Panc1 (cell line): ENCODE measurements at regions not wholly inside any gene's neighbourhood (a gene's known extent, or its start where the extent isn't known, plus 50 kb on each side); places are given as distances from the start of the nearest gene placed in this dataset.

Experiments used
- ATAC-seq: fragments of 200-7000 bp; cut with Tn5 transposase; 2 replicates; pipeline ENCODE4 v1.9.1; 2020; ENCODE audit warnings: mild to moderate bottlenecking, moderate library complexity
- BruUV-seq: library from RNA; stranded (reverse); fragments of 400-500 nt; replicated peaks from 2 replicates; lab custom pipeline; 2021; lab: Mats Ljungman, UMichigan
- CTCF ChIA-PET: fragments of 300-600 bp; sonication (Branson Sonifier 250); formaldehyde crosslinking; loops from one replicate; lab custom pipeline; 2022; ENCODE audit warnings: antibody characterized with exemption; lab: Charles Lee
- POLR2A ChIA-PET: fragments of 300-600 bp; sonication (Branson Sonifier 250); formaldehyde crosslinking; loops from one replicate; lab custom pipeline; 2022; ENCODE audit warnings: antibody characterized with exemption; lab: Charles Lee
- DNase-seq: peaks from one replicate; pipeline ENCODE4 v3.0.0-alpha.2; 2010; ENCODE audit warnings: low read depth, low spot score
- H3K27ac ChIP-seq: 2 replicates; pipeline ENCODE4 v1.5.1; 2011; ENCODE audit warnings: mild to moderate bottlenecking, low read length, inconsistent platforms
- H3K27me3 ChIP-seq: fragments of 200-500 bp; sonication (Bioruptor generic); 2 replicates; pipeline ENCODE4 v1.6.0; 2014; ENCODE audit warnings: low read length, inconsistent platforms; ENCODE audit not compliant: control insufficient read depth, insufficient read depth
- H3K36me3 ChIP-seq: fragments of 200-500 bp; sonication (Bioruptor generic); 2 replicates; pipeline ENCODE4 v1.5.1; 2014; ENCODE audit warnings: inconsistent platforms, mild to moderate bottlenecking, low read length, moderate library complexity; ENCODE audit not compliant: control insufficient read depth, insufficient read depth
- H3K4me1 ChIP-seq: 2 replicates; pipeline ENCODE4 v1.5.1; 2011; ENCODE audit warnings: inconsistent platforms, mild to moderate bottlenecking, low read length, moderate library complexity; ENCODE audit not compliant: control insufficient read depth, insufficient read depth
- H3K4me3 ChIP-seq, 2 experiments: 2 replicates each; pipeline ENCODE4 v1.5.1; 2011 to 2012; ENCODE audit warnings: low read depth in 2 of 2, low read length in 2 of 2, mild to moderate bottlenecking in 2 of 2, inconsistent platforms in 1 of 2, moderate library complexity in 1 of 2
- H3K9me3 ChIP-seq: fragments of 200-500 bp; sonication (Bioruptor generic); 2 replicates; pipeline ENCODE4 v1.5.1; 2014; ENCODE audit warnings: low read depth, mild to moderate bottlenecking, inconsistent platforms, low read length, moderate library complexity; ENCODE audit not compliant: control insufficient read depth, insufficient read depth
- CTCF ChIP-seq: fragments of 450-650 bp; IDR thresholded peaks from 2 replicates; pipeline ENCODE4 v1.5.1; 2017; ENCODE audit warnings: mild to moderate bottlenecking
- POLR2AphosphoS5 ChIP-seq: IDR thresholded peaks from 2 replicates; pipeline ENCODE4 v1.6.1; 2012; ENCODE audit warnings: mild to moderate bottlenecking, low read depth, low read length, moderate library complexity
- REST ChIP-seq, 2 experiments: IDR thresholded peaks; 2 replicates each; pipeline ENCODE4 v1.6.1; 2011 to 2012; ENCODE audit warnings: low read depth in 2 of 2, control low read depth in 1 of 2, low read length in 1 of 2, mild to moderate bottlenecking in 1 of 2, moderate library complexity in 1 of 2; ENCODE audit not compliant: insufficient read depth in 1 of 2
- SIN3A ChIP-seq: IDR thresholded peaks from 2 replicates; pipeline ENCODE4 v1.6.1; 2012; ENCODE audit warnings: low read depth, mild to moderate bottlenecking, low read length, moderate library complexity, borderline replicate concordance; ENCODE audit not compliant: insufficient read depth
- TCF7L2 ChIP-seq: IDR thresholded peaks from 2 replicates; pipeline ENCODE4 v1.6.1; 2011; ENCODE audit warnings: mild to moderate bottlenecking, low read depth, low read length, inconsistent platforms
- in situ Hi-C: cut with HindIII; loops from 2 replicates; pipeline ENCODE4 v1.10.0; 2016; ENCODE audit warnings: low sequenced_read_pairs, low pct_unique_long_range_greater_than_20kb
- intact Hi-C: fragments of 100-400 bp; cut with micrococcal nuclease; formaldehyde crosslinking; loops from one replicate; pipeline ENCODE4 v1.10.0; 2022; ENCODE audit not compliant: unreplicated experiment

- no peaks in the 10 kb centered on the region for H3K4me1 ChIP-seq
- no peak for ATAC-seq
- no peak for TF ChIP-seq CTCF
- no peak for TF ChIP-seq POLR2AphosphoS5
- no peak for TF ChIP-seq TCF7L2
- TF ChIP-seq REST (IDR thresholded peaks at IDR 0.05; ENCODE audit: insufficient read depth in 1 of 2, low read depth in 2 of 2, low read length in 1 of 2): no peak
- no peak for TF ChIP-seq SIN3A
- intact Hi-C loops (no loop called here), in situ Hi-C loops (no loop called here)
- DNase-seq: no peak
- ChIA-PET POLR2A (no interaction called here), CTCF (interaction anchor here (0.5 kb wide), 1 partner anchor 22 kb away, joined by 6 read pairs; no protein-coding TSS in a partner anchor)
- H3K27ac ChIP-seq: no peak overlapping the region
- no peaks in the 10 kb centered on the region; the same call in 1 of the 2 replicates for H3K27me3 ChIP-seq
- H3K36me3 ChIP-seq: no peaks in the 10 kb centered on the region
- no peaks in the 10 kb centered on the region for H3K9me3 ChIP-seq
- H3K4me3 ChIP-seq: no peak overlapping the region
- BruUV-seq: no TSS peak
These were observed 106.3 kb upstream of the PRICKLE2 start for GRCh38 chr3:64331605-64332004.

GRCh38 chr3:64329037-64329436 is 103.8 kb upstream of the PRICKLE2 start:
- Histone ChIP-seq H3K36me3 (no peaks in the 10 kb centered on the region), H3K4me1 (no peaks in the 10 kb centered on the region), H3K27ac (no peak overlapping the region), H3K4me3 (no peak overlapping the region), H3K9me3 (no peaks in the 10 kb centered on the region), H3K27me3 (no peaks in the 10 kb centered on the region; the same call in 1 of the 2 replicates)
- ChIA-PET POLR2A (no interaction called here), CTCF (interaction anchor here (0.6 kb wide), 1 partner anchor 373 kb away, joined by 15 read pairs; no protein-coding TSS in a partner anchor)
- DNase-seq (no peak), ATAC-seq (no peak)
- in situ Hi-C loops: no loop called here
- TF ChIP-seq REST (IDR thresholded peaks at IDR 0.05; ENCODE audit: insufficient read depth in 1 of 2, low read depth in 2 of 2, low read length in 1 of 2) (no peak), CTCF (no peak), TCF7L2 (no peak), POLR2AphosphoS5 (no peak), SIN3A (no peak)
- intact Hi-C loops: no loop called here
- BruUV-seq: no TSS peak
